Stimulated activated CD8-positive, alpha-beta memory T cell treated with anti-CD3 and anti-CD28 coated beads, Interleukin-7, amount 100 ng/mL, for 24 hours (primary cell): ENCODE measurements at regions not wholly inside any gene's neighbourhood (a gene's known extent, or its start where the extent isn't known, plus 50 kb on each side); places are given as distances from the start of the nearest gene placed in this dataset.
"Not testable (repeated sequence)": the region's sequence is repeated elsewhere in the genome, so short reads cannot be mapped to it uniquely, and the experiment has no call there.

ENCODE experiments used
- DNase-seq: peaks from one replicate; pipeline ENCODE4 v3.0.0-alpha.2; 2020; ENCODE audit warnings: low read depth

DNA sequence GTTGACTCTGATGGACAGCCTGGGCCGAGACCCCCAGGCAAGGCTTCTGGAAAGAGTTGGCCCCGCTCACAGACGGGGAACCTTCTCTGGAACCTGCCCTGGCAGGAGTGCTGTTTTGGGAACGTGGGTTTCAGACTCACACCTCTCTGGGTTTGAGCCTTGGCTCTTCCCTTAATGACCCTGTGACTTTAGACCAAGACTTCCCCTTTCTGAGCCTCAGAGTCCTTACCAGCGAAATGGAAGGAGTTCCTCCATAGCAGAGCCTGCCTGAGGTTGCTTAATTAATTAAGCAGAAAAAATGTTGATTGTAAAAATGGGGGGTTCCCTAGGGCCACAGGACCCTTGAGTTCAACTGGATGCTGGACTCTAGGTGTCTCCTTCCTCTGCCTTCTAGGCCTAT is 408.2 kb downstream of the SEC14L1 start:
- no peak for DNase-seq

DNA sequence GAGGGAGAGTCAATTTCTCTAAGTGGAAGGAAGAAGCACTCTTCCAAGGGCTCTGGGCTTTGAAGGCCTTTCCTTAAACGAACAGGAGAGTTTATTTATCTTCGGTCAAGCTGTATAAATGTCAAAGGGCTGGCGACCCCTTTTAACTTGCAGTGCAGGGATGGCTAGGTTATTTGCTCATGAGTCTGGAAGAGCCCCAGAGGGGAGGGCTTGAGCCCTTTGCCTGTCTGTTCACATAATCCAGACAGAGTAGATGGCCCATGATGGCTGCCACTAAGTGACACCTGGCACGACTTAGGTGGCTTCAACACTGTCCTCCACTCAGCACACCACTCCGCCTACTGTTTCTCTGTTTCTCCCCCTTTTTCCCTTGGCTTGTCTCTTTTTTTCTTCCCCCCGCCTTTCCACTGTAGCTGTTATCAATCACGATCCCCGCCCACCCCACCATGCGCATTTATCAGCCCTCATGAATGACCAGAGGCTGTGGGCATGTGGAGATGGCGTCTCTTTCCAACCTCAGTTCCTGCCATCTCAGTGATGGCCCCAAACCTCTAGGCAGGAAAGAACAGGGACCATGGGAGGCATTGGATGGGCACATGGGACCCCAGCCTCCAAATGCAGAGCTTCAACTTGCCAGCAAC is 408.7 kb upstream of the TNRC6C start:
- DNase-seq, result no peak

DNA sequence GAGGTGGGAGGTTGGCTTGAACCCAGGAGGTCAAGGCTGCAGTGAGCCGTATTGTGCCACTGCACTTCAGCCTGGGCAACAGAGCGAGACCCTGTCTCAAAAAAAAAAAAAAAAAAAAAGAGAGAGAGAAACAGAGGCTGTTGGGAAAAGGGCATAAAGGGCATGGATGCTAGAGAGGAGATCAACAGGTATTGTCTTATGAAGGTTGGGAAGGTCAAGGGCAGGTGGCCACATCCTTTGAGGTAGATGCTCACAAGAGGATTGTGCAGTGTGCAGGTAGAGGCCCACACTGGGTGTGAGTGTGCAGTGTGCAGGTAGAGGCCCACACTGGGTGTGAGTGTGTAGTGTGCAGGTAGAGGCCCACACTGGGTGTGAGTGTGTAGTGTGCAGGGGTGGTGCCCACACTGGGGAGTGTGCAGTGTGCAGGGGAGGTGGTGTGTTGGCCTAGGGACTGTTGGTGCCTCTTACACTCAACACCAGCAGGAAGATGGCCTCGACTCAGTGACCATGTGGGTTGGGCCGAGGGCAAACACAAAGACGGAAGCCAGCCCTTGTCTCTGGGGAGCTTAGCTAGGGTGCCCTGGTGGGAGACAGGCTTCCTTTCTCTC is 404.9 kb upstream of the TNRC6C start:
- DNase-seq, result no peak

DNA sequence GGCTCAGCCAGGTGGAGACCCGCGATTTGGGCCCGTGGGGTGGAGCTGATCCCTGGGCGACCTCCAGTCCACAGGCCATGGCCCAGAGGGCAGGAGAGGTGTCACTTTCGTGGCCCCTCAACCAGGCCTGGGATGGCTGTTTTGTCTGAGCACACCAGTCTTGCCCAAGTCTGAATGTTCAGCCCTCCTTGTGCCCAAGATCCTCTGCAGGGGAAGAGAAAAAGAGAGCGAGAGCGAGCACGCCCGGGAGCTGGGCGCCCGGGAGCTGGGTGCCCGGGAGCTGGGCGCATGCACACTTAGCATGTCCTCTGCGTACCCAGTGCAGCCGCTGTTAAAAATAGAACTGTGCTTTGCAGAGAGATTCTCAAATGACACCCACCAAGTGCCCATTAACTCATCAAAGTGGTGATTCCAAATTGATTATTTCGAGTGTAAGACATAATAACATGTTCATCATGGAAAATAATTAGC is 403.3 kb upstream of the TNRC6C start:
- DNase-seq, result no peak

DNA sequence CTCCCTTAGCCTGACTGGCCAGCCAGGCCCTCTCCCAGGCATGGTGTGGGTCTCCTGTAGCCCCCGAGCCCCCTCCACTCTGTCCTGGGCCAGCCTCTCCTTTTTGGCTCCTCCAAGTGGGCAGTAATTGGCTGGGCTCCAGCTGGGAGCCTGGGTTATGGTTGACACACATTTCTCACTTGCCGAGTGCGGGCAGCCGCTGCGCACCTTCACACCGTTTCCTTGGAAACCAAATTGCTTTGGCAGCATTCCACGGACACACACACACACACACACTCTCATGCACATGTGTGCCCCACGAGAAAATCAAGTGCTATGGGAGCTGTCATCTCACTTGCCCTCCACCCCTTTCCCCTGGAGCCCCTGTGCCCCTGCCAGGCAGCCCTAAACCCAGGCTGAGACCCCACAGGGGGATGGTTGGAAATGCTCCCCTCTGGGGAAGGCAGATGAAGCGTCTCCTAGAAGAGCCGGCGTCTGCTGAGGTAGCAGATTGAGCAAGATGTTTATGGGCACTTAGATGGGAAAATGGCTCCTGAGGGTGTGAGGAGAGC is 402.7 kb upstream of the TNRC6C start:
- no peak for DNase-seq

DNA sequence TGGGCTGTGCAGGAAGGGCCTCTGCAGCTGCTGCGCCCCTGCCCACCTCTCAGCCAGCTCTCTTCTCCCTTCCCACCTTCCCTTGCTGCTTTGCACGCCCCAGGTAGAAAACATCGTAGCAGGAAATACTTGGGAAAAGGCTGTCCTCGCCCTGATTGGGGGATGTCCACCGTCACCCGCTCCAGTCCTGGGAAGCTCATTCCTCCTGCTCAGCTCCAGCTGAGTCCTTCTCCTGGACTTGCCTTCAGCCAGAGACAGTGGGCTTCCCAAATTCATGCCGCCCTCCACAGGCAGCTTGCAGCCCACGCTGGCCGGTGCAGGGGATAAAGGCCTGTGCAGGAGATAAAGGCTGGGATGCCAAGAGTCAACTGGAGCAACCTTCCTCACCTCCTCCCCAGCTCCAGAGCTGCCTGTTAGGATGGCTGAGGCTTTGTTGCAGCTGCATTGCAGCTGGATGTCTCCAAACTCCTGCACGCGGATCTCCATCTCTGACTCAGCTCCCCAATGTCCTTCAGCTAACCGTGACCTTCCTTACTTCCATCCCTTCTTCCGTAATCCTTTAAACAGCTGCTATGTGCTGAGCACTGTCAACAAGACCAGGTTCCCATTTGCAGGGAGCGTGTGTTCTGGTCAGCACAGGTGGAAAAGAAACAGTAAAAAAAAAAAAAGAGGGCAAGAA is 402.0 kb upstream of the TNRC6C start:
- DNase-seq, result no peak

DNA sequence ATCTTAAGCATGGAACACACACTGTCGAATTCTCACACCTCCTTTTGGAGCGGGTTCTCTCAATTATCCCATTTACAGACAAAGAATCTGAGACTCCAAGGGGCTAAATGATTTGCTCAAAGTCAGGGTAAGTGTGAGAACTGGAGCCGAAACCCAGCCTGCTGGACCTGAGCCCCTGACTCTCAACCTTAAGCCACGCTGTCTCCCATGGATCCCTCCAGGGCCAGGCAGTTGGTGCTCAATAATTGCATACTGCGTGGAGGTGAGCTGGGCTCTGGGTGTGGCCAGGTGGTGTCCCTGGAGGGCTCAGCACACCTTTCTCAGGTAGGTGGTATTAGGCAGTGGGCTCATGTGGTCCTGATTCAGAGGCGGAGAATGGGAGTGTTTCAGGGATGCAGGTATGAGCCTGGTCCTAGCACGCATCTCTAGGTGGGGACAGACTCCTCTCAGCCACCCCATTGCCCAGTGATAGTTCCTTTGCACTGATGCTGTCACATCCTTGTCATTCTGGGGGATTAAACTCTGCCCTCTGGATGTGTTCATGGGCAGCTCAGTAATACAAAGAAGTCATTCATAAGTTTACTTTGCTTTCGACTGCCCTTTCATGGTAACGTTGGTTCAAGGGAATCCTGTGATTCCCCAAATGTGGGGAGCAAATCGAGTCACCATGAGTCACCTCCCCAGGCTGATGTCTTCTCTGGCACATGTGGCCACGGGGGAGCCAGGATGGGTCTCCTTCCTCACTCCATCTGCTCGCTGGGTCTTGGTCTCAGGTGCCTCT is 399.5 kb upstream of the TNRC6C start:
- no peak for DNase-seq

DNA sequence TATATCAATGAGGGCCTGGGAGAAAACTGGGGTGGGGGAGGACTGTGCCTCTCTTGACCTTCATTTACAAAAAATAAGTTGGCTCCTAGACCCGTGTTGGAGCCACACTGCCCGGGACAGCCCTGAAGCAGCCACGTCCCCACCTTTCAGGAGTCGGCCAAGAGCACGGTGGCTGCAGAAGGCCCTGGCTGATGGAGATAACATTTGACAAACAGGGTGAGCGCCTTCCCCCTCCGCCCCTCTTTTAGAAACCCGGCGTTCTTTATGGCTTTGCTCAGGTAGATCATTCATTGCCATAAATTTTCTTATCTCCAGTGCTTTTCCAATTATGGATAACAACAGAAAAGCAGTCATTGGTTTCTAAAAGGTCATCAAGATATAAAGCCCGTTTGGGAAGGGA is 398.1 kb upstream of the TNRC6C start:
- DNase-seq, result no peak

DNA sequence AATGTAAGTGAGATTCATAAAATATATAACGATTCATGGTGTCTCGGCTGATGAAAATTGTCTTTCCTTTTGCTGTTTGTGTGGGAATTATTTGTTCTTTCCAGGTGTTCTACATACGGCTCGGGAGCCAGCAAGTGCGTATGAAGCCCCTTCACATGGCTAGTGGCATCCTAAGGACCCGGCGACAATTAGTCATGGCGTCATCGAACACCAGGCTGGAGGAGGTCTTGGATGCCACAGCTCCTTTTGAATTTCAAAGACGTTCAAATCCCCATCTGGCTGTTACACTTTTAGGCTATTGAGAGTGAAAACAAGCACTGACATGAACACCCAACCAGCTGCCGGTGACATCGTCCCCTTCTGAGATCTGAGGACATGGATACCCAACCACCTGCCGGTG is 397.7 kb upstream of the TNRC6C start:
- DNase-seq, result no peak

DNA sequence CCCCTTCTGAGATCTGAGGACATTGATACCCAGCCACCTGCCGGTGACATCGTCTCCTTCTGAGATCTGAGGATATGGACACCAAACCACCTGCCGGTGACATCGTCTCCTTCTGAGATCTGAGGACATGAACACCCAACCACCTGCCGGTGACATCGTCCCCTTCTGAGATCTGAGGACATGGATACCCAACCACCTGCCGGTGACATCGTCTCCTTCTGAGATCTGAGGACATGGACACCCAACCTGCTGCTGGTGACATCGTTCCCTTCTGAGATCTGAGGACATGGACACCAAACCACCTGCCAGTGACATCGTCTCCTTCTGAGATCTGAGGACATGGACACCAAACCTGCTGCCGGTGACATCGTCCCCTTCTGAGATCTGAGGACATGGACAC is 396.1 kb upstream of the TNRC6C start:
- DNase-seq, result not testable (repeated sequence)

DNA sequence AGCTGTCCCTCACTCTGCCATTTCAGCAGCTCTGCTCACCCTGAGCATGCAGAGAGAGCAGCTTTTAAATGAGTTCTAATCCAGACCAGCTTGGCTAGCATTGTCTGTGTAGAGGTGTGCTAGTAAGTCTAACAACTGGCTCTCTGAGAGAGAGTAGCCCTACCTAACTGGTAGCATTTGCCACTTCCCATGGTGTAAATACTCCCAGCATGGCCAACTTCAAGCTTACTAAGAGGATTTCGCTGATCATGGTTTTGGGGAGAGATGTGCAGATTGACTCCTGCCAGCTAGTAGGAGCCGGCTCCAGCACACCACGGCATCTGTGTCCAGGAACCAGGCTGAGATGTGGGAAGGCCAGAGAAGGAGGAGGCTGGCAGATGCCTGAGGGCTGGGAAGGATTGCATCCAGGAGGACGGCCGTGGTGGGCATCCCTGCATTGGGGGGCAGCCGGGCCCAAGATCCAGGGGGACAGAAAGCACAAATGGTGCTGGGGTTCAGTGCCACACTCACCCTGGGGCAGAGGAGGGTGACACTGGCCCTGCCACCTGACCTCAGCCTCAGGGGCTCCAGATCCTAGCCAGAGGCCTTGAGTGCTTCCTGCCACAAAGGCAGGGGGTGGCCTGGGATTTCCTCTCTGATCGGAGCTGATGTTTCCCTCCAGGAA is 394.9 kb upstream of the TNRC6C start:
- DNase-seq, result no peak

DNA sequence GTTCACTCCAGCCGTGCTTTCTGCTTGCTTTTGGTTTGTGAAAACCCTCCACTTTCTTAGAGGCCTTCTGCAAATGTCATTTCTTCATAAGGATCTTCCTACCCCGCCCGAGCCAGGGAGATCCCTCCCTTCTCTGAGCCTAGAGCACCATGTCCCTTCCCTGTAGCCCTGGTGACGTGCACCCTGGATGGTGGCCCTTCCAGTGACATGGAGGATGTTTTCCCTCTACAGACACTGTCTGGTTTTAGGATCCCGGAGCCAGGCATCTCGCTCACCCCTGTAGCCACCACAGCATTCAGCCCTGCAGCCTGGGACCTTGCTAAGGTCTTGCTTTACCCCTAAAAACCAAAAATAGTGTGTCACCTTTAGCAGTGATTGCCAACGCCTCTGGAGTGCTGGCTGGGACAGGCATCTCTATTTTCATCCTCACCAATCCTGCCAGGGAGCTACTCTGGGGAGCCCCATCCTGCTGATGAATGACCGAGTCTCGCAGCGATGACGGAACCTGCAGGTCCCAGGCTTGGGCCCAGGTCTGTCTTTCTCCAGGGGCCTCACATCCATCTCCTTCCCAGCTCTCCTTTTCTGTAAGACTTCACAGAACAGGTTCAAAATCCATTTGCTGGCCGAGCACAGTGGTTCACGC is 394.1 kb upstream of the TNRC6C start:
- DNase-seq, result no peak

DNA sequence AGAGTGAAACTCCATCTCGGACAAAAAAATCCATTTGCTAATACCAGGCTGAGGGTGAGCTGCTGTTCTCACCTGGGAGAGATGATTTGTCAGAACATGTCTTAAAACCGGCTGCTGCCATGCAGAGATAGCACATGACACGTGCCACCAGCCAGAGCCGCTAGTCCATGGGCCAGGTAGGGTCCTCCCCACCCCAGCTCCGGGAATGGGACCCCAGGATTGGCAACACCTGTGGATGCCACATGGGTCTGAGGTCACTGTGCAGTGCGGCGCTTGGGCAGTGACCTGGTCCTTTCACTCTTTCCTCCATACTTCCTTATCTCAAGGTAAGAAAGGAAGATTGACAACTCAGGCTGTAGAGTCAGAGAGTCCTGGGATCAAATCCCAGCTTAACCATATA is 393.3 kb upstream of the TNRC6C start:
- no peak for DNase-seq

DNA sequence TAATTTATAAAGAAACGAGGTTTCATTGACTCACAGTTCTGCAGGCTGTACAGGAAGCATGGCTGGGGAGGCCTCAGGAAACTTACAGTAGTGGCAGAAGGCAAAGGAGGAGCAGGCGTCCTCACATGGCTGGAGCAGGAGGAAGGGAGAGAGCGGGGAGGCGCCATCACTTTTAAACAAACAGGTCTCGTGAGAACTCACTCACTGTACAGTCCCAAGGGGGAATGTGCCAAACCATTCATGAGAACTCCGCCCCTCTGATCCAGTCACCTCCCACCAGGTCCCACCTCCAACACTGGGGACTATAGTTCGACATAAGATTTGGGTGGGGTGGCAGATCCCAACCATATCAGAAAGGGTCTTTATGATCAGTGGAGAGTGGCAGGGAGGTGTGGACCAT is 392.4 kb upstream of the TNRC6C start:
- no peak for DNase-seq

DNA sequence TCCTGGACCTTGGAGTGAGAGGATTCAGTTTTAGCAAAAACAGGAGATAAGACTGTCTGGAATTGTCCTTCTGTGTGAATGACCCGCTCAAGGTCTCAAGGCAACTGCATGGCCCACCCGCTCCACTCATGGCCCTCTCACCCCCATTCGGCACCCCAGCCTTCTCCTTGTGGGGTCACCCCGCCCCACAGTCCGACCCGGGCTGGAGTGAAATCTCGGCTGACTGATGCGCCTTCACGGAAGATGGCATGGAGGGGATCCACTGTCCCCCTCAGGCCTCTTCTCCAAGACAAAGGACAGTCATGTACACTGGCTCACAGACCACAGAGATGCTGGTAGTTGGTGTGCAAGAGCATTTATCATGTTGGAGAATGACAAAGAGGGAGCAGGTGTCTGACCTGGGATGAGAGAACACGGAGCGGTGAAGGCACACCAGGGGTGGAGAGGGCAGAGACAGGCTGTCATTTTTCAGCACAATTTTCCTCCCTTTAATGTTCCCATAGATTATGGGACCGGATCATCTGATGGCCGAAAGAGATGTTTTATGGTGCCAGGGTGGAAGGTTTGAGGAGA is 391.9 kb upstream of the TNRC6C start:
- DNase-seq, result no peak

DNA sequence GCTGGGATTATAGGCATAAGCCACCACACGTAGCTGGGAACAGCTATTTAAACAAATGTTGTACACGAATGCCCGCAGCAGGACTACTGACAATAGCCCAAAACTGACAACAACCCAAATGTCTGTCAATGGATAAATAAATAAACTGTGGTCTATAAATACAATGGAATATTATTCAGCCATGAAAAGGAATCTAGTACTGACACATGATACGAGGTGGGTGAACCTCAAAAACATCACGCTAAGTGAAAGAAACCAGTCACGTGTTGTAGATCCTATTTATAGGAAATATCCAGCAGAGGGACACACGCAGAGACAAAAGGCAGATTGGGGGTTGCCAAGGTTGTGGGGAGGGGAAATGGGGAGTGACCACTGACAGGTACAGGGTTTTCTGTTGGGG is 390.0 kb upstream of the TNRC6C start:
- DNase-seq, result no peak

DNA sequence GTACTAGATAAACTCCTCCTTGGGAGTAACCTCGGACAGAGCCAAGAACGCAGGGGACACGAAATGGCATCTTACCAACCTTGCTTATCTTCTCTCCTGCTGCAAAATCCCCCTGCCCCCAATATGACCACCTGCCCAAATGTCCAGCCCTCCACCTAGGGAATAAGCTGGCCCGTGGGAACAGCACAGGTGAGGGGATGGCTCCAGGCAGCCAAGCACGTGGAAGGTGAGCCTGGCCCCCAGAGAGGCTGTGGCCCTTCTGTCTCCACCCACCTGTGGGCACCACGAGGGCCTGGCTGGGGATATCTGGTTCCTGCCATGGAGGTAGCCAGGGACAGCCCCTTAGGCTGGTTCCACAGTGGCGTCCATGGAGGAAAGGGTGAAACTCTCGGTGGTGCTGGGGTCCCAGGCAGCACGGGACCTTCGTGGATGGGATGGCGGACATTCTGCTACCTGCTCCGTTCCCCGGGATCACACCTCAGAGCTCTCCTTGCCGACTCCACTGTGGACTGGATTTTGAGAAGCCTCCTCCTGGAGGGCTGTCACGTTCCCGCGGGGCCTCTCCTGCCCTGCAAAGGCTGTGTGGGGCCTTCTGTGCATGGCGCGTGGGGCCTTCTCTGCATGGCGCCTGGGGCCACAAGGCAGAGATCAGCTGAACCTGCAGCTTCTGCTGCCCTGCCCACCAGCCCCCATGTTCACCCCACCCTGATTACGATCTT is 388.5 kb upstream of the TNRC6C start:
- DNase-seq, result no peak

DNA sequence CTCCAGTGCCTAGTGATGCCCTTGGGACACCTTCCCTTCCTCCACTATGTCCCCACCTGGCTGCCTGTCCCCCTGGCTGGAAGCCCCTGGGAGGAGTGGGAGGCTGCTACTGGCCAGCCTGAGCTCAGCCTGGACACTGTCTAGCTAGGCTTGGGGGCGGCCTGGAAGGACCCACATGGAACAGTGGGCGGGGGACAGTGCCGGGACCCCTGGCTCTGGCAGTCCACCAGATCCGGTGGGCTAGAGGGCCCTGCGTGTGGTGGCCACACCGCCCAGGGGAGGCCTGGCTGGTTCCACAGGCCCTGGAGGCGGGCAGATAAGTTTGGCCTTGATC is 388.0 kb upstream of the TNRC6C start:
- DNase-seq, result no peak

DNA sequence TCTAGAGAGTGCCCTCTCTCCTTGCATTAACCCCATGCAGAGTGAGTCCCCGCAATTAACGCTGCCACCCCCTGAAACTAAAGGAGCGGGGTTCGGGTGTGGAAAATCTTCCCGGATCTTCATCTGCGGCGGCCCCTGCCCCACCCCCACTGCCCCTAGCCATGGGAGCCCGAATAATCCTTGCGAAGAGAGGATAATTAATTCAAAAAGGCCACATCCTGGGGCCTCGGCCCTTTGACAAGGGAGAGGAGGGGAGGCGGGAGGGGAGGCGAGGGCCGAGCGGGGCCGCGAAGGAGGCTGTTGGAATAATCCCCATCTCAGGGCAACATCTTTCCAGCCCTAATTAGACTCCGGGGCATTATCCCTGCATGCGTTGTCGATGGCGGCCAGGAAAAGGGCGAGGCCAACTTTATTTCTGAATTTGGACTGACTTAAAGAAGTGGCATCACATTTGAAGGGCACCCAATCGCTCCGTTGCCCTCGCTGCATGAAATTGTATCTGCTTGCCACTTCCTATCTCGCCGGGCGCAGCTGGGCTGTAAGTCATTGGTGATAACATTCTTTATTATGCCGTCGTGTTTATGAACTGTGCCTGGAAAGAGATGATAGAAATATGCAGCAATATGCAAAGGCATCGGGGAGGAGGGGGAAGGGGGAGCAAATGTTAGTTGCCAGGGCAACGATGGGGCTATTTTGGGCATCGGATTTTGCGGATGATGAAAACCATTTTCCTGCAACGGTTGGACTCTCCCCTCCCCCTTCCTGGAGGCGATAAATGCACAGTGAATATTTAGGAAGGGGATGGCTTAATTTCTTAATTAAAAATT is 387.1 kb upstream of the TNRC6C start:
- no peak for DNase-seq
